ENCODE measurements at regions not wholly inside any gene's neighbourhood (a gene's known extent, or its start where the extent isn't known, plus 50 kb on each side); places are given as distances from the start of the nearest gene placed in this dataset.
A peak's percentile ranks its signal among the peaks of the same experiment; 100 is the strongest.

GRCh38 chr18:77967071-77967470 is 717.4 kb downstream of the GALR1 start:
- intact Hi-C loops (cut with DNase I), result no loop called here
- DNase-seq, result no peak

- intact Hi-C loops (cut with DNase I), result no loop called here
Measured at GRCh38 chr18:77967791-77968190, 718.1 kb downstream of the GALR1 start.

GRCh38 chr18:77969972-77970371 is 720.3 kb downstream of the GALR1 start:
- DNase-seq, result no peak
- intact Hi-C loops (cut with DNase I), result no loop called here

More at GRCh38 chr18:77967791-77968190, 718.1 kb downstream of the GALR1 start:
- no peak for DNase-seq

- no peak for DNase-seq
- intact Hi-C loops (cut with DNase I), result no loop called here
Measured at GRCh38 chr18:77970814-77971213, 721.2 kb downstream of the GALR1 start.

GRCh38 chr18:77973745-77974144 is 724.1 kb downstream of the GALR1 start:
- intact Hi-C loops (cut with DNase I), result no loop called here
- no peak for DNase-seq

- intact Hi-C loops (cut with DNase I), result no loop called here
Measured at GRCh38 chr18:77974329-77974728, 724.7 kb downstream of the GALR1 start.

GRCh38 chr18:77977331-77977730 is 727.7 kb downstream of the GALR1 start:
- DNase-seq, result peak in 1 of 10 donors; percentile 34
- intact Hi-C loops (cut with DNase I), result no loop called here

More at GRCh38 chr18:77974329-77974728, 724.7 kb downstream of the GALR1 start:
- no peak for DNase-seq

- intact Hi-C loops (cut with DNase I), result no loop called here
- peak in 1 of 10 donors; percentile 32 for DNase-seq
Measured at GRCh38 chr18:77980275-77980674, 730.6 kb downstream of the GALR1 start.

- intact Hi-C loops (cut with DNase I), result no loop called here
- no peak for DNase-seq
Measured at GRCh38 chr18:77981874-77982273, 732.2 kb downstream of the GALR1 start.

GRCh38 chr18:77983270-77983669 is 733.6 kb downstream of the GALR1 start:
- intact Hi-C loops (cut with DNase I), result no loop called here
- DNase-seq, result peak in 1 of 10 donors; percentile 43

- intact Hi-C loops (cut with DNase I), result no loop called here
- peak in 2 of 10 donors; percentile 58 to 68 for DNase-seq
Measured at GRCh38 chr18:77984178-77984577, 734.5 kb downstream of the GALR1 start.

GRCh38 chr18:77984833-77985232 is 735.2 kb downstream of the GALR1 start:
- DNase-seq, result no peak
- intact Hi-C loops (cut with DNase I), result no loop called here

GRCh38 chr18:77985526-77986281 is 736.1 kb downstream of the GALR1 start:
- DNase-seq, result peak in 1 of 10 donors; percentile 28
- intact Hi-C loops (cut with DNase I), result no loop called here

GRCh38 chr18:77990131-77990530 is 740.5 kb downstream of the GALR1 start:
- peak in 1 of 10 donors; percentile 59 for DNase-seq
- intact Hi-C loops (cut with DNase I), result no loop called here

GRCh38 chr18:77990901-77991300 is 741.3 kb downstream of the GALR1 start:
- intact Hi-C loops (cut with DNase I), result no loop called here
- DNase-seq, result peak in 1 of 10 donors; percentile 71

GRCh38 chr18:77992057-77992456 is 742.4 kb downstream of the GALR1 start:
- no peak for DNase-seq
- intact Hi-C loops (cut with DNase I), result no loop called here

- DNase-seq, result no peak
- intact Hi-C loops (cut with DNase I), result no loop called here
Measured at GRCh38 chr18:77993188-77993981, 743.7 kb downstream of the GALR1 start.

GRCh38 chr18:77995593-77995992 is 745.9 kb downstream of the GALR1 start:
- intact Hi-C loops (cut with DNase I), result no loop called here
- DNase-seq, result no peak

- no peak for DNase-seq
- intact Hi-C loops (cut with DNase I), result no loop called here
Measured at GRCh38 chr18:77996737-77997136, 747.1 kb downstream of the GALR1 start.

GRCh38 chr18:78001811-78002210 is 752.2 kb downstream of the GALR1 start:
- intact Hi-C loops (cut with DNase I), result no loop called here
- DNase-seq, result no peak

- no peak for DNase-seq
- intact Hi-C loops (cut with DNase I), result no loop called here
Measured at GRCh38 chr18:78006006-78006773, 756.5 kb downstream of the GALR1 start.

Measured in posterior cingulate gyrus (tissue), 11 donors.